DOHH2 (cell line): ENCODE measurements at regions not wholly inside any gene's neighbourhood (a gene's known extent, or its start where the extent isn't known, plus 50 kb on each side); places are given as distances from the start of the nearest gene placed in this dataset.

ENCODE experiments used
- H3F3A ChIP-seq: fragments of 200-600 bp; sonication (generic), shearing (Covaris generic); 2 replicates; pipeline ENCODE4 v1.6.0; 2016; ENCODE audit warnings: antibody characterized with exemption, mild to moderate bottlenecking; ENCODE audit not compliant: control insufficient read depth, insufficient read depth
- H3K27ac ChIP-seq: fragments of 200-600 bp; sonication (generic); 2 replicates; pipeline ENCODE4 v1.5.1; 2014; ENCODE audit warnings: low read depth, mild to moderate bottlenecking, low read length, moderate library complexity
- H3K27me3 ChIP-seq: fragments of 200-600 bp; sonication (generic); 2 replicates; pipeline ENCODE4 v1.6.1; 2014; ENCODE audit warnings: mild to moderate bottlenecking, low read length, mixed read lengths; ENCODE audit not compliant: control insufficient read depth
- H3K36me3 ChIP-seq: fragments of 200-600 bp; sonication (generic); 2 replicates; pipeline ENCODE4 v1.6.1; 2014; ENCODE audit warnings: mild to moderate bottlenecking, low read length, moderate library complexity, mixed read lengths; ENCODE audit not compliant: control insufficient read depth
- H3K4me1 ChIP-seq: fragments of 200-600 bp; sonication (generic); 2 replicates; pipeline ENCODE4 v1.6.1; 2014; ENCODE audit warnings: mild to moderate bottlenecking, low read length, mixed read lengths; ENCODE audit not compliant: control insufficient read depth
- H3K4me2 ChIP-seq: fragments of 200-600 bp; sonication (generic); 2 replicates; pipeline ENCODE4 v1.6.0; 2014; ENCODE audit warnings: mild to moderate bottlenecking, low read length, moderate library complexity
- H3K4me3 ChIP-seq: fragments of 200-600 bp; sonication (generic); 2 replicates; pipeline ENCODE4 v1.5.1; 2014; ENCODE audit warnings: mild to moderate bottlenecking, low read length, mixed read lengths
- H3K79me2 ChIP-seq: fragments of 200-600 bp; sonication (generic); 2 replicates; pipeline ENCODE4 v1.6.1; 2014; ENCODE audit warnings: mild to moderate bottlenecking, low read length, mixed read lengths; ENCODE audit not compliant: control insufficient read depth
- H3K9me2 ChIP-seq: fragments of 200-600 bp; sonication (generic); replicated peaks from 2 replicates; pipeline ENCODE4 v1.6.1; 2014; ENCODE audit warnings: mild to moderate bottlenecking, low read length, mixed read lengths; ENCODE audit not compliant: control insufficient read depth
- H3K9me3 ChIP-seq: fragments of 200-600 bp; sonication (generic); 2 replicates; pipeline ENCODE4 v1.6.1; 2014; ENCODE audit warnings: antibody characterized with exemption, low read length, mixed read lengths; ENCODE audit not compliant: control insufficient read depth, insufficient read depth
- H4K20me1 ChIP-seq: fragments of 200-600 bp; sonication (generic); 2 replicates; pipeline ENCODE4 v1.6.0; 2014; ENCODE audit warnings: low read depth, mild to moderate bottlenecking, antibody characterized with exemption, low read length, moderate library complexity; ENCODE audit not compliant: control insufficient read depth, insufficient read depth
- EZH2phosphoT487 ChIP-seq: fragments of 200-600 bp; sonication (generic); IDR thresholded peaks from 2 replicates; pipeline ENCODE4 v1.6.1; 2017; ENCODE audit warnings: borderline replicate concordance, mild to moderate bottlenecking, antibody characterized with exemption, low read length, moderate library complexity, mixed read lengths
- TF ChIP-seq, protein P1 (sequence below): fragments of 200-600 bp; sonication (generic); IDR thresholded peaks from one replicate; pipeline ENCODE4 v1.5.1; 2014; ENCODE audit warnings: antibody characterized with exemption, mild to moderate bottlenecking, low read depth, low read length; ENCODE audit not compliant: poor library complexity, severe bottlenecking

- no peak overlapping the region for H3K4me3 ChIP-seq
- no peaks in the 10 kb centered on the region for H3K9me3 ChIP-seq
- no peaks in the 10 kb centered on the region for H3K9me2 ChIP-seq
- TF ChIP-seq EZH2phosphoT487 = no peak
- no peaks in the 10 kb centered on the region for H3K36me3 ChIP-seq
- H3K79me2 ChIP-seq = no peaks in the 10 kb centered on the region
- H3K4me1 ChIP-seq = no peaks in the 10 kb centered on the region
- no peaks in the 10 kb centered on the region for H4K20me1 ChIP-seq
- H3K4me2 ChIP-seq = no peak overlapping the region
- H3F3A ChIP-seq = no peaks in the 10 kb centered on the region
- H3K27ac ChIP-seq = no peak overlapping the region
- no peaks in the 10 kb centered on the region for H3K27me3 ChIP-seq
Measured at GRCh38 chr16:79347277-79347676, 253.3 kb downstream of the MAF start.

GRCh38 chr16:79339863-79340262 lies 260.7 kb downstream of the MAF start:
- no peak overlapping the region for H3K4me3 ChIP-seq
- no peaks in the 10 kb centered on the region for H3F3A ChIP-seq
- no peaks in the 10 kb centered on the region for H3K36me3 ChIP-seq
- no peaks in the 10 kb centered on the region; the same call in 1 of the 2 replicates for H3K27me3 ChIP-seq
- no peak for TF ChIP-seq EZH2phosphoT487
- TF ChIP-seq, protein P1, sequence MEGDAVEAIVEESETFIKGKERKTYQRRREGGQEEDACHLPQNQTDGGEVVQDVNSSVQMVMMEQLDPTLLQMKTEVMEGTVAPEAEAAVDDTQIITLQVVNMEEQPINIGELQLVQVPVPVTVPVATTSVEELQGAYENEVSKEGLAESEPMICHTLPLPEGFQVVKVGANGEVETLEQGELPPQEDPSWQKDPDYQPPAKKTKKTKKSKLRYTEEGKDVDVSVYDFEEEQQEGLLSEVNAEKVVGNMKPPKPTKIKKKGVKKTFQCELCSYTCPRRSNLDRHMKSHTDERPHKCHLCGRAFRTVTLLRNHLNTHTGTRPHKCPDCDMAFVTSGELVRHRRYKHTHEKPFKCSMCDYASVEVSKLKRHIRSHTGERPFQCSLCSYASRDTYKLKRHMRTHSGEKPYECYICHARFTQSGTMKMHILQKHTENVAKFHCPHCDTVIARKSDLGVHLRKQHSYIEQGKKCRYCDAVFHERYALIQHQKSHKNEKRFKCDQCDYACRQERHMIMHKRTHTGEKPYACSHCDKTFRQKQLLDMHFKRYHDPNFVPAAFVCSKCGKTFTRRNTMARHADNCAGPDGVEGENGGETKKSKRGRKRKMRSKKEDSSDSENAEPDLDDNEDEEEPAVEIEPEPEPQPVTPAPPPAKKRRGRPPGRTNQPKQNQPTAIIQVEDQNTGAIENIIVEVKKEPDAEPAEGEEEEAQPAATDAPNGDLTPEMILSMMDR = no peak
- no peak overlapping the region for H3K27ac ChIP-seq
- no peaks in the 10 kb centered on the region for H3K4me1 ChIP-seq
- no peak overlapping the region for H3K4me2 ChIP-seq
- no peaks in the 10 kb centered on the region for H4K20me1 ChIP-seq
- no peaks in the 10 kb centered on the region for H3K79me2 ChIP-seq
- no peaks in the 10 kb centered on the region for H3K9me3 ChIP-seq
- no peaks in the 10 kb centered on the region for H3K9me2 ChIP-seq

DNA sequence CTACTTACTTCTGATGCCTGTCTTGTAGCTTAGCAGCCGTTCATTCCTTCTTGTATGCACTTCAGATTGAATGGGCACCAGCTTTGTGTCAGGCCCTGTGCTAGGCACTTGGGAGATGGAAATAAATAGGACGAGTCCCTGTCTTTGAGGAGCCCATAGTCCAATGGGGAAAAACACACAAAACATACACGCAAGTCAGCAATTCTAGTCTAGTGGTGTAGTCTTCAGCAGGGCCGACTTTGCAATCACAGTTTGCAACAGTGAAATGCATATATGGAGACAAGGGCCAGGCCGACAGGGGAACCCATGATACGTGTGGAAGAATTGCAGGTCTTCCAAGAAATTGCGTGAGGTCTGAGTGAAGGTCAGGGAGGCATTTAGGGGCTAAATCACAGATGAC lies 262.6 kb downstream of the MAF start:
- Histone ChIP-seq H4K20me1 (no peaks in the 10 kb centered on the region), H3K9me2 (no peaks in the 10 kb centered on the region), H3K4me3 (no peak overlapping the region), H3K79me2 (no peaks in the 10 kb centered on the region), H3K9me3 (no peaks in the 10 kb centered on the region), H3K27me3 (no peaks in the 10 kb centered on the region; the same call in 1 of the 2 replicates), H3F3A (no peaks in the 10 kb centered on the region), H3K36me3 (no peaks in the 10 kb centered on the region), H3K27ac (no peak overlapping the region), H3K4me1 (no peaks in the 10 kb centered on the region), H3K4me2 (no peak overlapping the region)
- no peak for TF ChIP-seq EZH2phosphoT487
- TF ChIP-seq, protein P1 = no peak

DNA sequence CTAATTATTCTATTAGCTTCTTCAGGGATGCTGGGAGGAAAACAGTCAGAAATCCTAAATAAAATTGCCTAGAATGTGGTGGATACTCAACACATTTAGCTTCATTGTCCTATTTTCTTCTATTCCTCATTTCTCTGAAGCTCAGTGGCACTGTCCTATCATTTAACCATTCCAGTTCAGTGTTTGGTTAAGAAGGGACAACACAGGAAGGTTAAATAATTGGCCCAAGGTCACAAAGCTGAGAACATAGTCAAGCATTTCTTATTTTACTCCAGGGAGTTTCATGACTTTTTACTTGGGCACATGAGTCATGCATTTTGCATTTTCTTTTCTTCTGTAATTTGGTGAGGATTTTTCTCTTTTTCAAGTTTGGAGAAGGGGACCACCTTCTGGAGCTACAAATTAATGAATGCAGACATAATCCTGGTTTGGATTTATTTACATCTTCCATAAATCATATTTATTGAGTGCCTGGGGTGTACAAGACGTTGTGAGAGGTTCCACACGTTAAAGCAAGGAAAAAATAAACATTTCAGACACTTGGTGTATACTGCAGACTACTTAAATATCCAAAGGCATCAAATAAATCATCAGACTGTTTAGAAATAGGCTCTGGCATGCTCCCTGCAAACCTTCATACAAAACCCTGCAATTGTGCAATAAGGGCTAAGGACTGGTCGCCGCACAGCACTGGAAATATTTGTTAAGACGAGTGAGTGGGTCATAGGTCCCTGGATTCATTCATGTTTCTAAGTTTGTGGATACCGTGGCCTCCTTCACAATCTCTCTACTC lies 263.9 kb downstream of the MAF start:
- H4K20me1 ChIP-seq = no peaks in the 10 kb centered on the region
- no peaks in the 10 kb centered on the region for H3K9me3 ChIP-seq
- H3K36me3 ChIP-seq = no peaks in the 10 kb centered on the region
- H3K4me1 ChIP-seq = no peaks in the 10 kb centered on the region
- H3K27ac ChIP-seq = no peak overlapping the region
- TF ChIP-seq, protein P1 = no peak
- no peak for TF ChIP-seq EZH2phosphoT487
- H3K27me3 ChIP-seq = no peaks in the 10 kb centered on the region; the same call in 1 of the 2 replicates
- no peaks in the 10 kb centered on the region for H3F3A ChIP-seq
- H3K79me2 ChIP-seq = no peaks in the 10 kb centered on the region
- H3K9me2 ChIP-seq = no peaks in the 10 kb centered on the region
- H3K4me3 ChIP-seq = no peak overlapping the region
- H3K4me2 ChIP-seq = no peak overlapping the region
